ENCODE measurements at regions not wholly inside any gene's neighbourhood (a gene's known extent, or its start where the extent isn't known, plus 50 kb on each side); places are given as distances from the start of the nearest gene placed in this dataset.
"Not testable (repeated sequence)": the region's sequence is repeated elsewhere in the genome, so short reads cannot be mapped to it uniquely, and the experiment has no call there.

DNA sequence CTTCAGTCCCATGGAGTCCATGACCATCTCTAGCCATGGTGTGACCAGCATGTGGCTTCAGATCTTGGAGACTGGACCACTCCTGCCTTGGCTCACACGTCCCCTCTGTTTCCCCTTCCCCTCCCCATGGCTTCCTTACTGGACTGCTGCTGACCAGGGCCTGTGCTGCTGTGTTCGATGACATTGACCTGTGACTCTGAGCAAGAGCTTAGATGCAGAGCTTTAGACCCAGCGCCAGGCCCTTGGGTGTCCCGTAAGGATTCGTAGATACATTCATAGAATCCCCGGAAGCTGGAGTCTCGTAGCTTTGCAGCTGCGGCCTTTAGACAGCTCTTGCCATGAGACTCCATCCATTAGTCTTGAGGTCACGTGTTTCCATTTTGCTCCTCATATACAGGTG lies 96.3 kb downstream of the NPIPB11 start:
- DNase-seq, result not testable (repeated sequence)

DNA sequence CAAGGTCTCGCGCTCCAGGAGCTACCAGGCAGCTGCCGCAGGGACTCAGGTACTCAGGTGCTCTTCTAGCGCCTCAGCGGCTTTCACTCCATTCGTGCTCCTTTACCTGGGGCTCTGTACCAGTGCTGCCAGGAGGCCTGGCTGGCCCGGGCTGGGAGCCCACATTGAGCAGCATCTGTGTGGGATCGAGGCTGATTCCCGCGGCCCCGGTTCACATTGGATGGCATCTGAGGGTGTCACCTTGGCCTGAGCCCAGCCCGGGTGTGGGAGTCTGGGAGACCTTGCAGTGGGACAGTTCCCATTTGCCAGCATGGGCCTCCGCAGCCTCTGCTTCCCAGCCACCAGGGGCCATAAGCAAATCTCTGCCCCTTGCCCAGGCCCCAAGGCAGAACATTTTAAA lies 96.9 kb downstream of the NPIPB11 start:
- DNase-seq, result not testable (repeated sequence)

DNA sequence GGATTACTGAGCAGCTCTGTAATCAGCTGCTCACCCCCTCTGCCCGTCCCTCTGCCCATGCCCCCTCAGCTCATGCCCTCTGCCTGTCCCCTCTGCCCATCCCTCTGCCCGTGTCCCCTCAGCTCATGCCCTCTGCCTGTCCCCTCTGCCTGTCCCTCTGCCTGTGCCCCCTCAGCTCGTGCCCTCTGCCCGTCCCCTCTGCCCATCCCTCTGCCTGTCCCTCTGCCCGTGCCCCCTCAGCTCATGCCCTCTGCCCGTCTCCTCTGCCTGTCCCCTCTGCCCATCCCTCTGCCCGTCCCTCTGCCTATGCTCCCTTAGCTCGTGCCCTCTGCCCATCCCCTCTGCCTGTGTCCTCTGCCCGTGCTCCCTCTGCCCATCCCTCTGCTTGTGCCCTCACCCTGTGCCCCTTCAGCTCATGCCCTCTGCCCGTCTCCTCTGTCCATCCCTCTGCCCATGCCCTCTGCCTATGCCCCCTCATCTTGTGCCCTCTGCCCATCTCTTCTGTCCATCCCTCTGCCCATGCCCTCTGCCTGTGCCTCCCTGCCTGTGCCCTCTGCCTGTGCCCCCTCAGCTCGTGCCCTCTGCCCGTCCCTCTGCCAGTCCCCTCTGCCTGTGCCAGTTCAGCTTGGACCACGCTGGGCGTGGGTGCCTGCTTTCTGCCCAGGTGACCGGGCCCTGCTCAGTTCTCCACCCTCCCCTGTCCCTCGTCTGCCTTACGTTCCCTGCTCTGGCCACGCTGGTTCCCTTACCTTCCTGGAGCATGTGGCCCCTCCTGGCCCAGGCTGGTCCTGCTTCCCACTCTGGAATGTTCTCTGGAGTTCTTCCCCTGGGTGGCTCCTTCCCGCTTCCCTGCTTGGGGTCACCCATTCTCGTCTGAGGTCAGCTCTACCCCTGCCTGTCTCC lies 97.6 kb downstream of the NPIPB11 start:
- no peak for DNase-seq

DNA sequence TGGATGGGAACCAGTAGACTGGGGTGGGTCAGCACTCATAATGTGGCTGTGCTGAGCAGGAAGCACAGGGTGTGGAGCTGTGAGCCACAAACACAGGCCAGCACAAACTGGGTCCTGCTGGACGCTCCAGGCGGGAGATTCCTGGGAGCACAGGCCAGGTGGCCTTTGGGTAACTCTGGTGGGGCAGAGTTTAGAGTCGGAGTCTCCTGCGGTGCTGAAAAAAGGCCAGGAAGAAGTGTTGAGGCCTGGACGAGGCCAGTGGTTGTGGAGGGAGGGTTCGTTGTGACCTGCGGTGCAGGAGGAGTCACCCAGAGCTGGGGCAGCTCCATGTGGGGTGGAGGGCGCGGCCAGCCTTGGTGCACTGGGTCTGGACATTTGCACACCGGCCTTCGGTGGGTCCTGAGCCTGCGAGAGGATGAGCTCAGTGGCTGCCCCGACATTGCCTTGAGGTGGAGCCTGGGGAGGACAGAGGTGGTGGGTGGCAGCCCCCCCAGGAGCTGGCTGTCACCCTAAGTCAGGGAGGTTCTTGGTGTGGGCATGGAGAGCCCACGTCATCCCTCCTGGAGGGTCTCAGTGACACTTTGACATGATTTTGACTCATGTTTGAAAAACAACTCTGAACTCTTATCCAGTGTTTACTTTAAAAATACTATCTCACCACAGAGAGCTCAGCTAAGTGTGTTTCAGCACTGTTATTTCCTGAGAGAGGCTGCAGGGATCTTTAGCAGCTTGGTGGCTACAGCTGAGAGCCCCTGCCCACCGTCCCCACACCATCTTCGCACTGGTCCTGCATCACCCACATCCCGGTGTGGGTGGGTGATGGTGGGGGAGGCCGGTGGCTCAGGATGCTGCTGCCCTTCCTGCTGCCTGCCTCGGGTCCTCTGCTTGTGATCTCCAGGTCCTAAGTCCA lies 98.7 kb downstream of the NPIPB11 start:
- DNase-seq, result no peak

DNA sequence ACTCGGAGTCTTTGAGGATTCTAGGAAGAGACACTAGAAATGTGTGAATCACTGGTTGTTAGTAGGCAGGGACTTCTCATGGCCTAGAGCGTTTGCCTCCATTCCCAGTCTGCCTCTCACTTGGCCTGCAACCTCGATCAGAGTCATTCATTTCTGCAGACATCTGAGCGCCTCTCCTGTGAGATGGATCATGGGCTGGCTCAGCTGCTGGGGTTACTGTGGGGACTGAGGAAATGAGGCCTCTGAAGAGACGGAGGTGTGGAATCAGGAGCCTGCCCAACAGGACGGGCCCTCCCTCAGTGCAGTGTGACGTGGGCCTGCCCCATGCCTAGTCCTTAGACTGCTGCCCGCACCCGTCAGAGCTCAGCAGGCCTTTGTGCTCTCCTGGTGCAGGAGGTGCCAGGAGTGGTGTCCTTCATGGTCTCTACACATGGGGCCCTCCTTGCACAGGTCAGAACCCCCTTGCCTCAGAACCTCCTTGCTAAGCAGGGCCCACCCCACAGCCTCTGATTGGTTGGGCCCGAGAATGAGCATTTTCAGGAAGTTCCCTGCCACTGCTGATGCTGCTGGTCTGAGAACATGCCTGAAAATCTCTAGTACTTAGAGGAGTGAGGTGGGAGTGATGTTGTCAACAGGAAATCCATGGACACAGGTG lies 99.4 kb downstream of the NPIPB11 start:
- no peak for DNase-seq

DNA sequence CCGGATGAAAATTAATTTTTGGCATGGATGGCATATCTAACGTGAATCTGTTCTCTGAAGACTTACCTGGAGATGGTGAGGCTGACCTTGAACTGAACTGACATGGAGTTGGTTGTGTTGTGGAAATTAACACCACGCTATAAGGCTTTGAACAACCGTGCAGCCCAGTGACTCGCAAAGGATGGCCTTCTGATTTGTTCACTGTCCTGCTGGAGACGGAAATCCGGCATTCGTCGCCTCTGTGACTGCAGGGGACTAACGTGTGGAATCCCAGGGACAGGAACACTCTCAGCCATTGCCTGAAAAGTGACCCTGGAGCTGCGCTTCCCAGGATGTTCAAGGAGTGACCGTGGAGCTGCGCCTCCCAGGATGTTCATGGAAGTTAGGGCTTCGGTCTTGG lies 100.3 kb downstream of the NPIPB11 start:
- no peak for DNase-seq

DNA sequence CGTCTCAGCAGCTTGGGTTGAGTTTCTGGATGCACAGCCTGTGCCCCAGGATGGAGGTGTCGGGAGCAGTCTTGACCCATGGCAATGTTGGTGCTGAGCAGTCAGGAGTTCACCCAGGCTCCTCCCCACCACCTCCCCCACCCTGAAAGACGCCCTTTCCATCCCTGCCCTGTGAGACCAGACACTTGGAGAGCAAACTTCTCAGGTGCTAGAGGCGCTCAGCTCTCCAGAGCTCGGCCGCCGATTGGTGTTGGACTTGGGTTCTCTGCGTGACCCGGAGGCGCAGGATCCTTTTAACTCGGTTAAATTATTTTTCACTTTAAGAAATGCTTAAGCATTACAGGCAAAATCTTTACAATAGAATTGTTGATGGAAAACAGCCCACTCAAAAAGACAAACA lies 101.5 kb downstream of the NPIPB11 start:
- not testable (repeated sequence) for DNase-seq

DNA sequence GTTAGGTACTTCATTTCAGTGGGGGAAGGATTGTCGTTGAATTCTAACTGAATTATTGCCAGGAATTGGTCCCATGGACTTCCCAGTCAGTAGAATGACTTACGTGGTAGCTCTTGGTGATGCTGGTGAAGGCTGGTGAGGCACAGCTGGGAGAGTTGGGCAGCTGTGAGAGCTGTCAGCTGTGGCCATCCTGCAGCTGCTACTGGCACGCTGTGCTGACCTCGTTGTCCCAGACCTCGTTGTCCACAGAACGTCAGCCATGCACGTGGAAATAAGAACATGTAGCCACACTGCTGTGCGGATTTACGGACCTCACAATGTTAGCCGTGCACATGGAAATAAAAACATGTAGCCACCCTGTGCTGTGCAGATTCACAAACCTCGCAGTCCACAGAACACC lies 102.3 kb downstream of the NPIPB11 start:
- no peak for DNase-seq

DNA sequence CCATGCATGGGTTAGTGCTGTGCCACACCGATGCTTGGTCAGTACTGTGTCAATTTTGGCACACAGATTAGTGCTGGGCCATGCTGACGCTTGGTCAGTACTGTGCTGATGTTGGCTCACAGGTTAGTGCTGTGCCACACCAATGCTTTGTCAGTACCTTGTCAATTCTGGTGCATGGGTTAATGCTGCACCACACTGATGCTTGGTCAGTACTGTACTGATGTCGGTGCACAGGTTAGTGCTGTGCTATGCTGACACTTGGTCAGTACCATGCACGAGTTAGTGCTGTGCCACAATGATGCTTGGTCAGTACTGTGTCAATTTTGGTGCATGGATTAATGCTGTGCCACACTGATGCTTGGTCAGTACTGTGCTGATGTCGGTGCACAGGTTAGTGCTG lies 103.0 kb downstream of the NPIPB11 start:
- no peak for DNase-seq

DNA sequence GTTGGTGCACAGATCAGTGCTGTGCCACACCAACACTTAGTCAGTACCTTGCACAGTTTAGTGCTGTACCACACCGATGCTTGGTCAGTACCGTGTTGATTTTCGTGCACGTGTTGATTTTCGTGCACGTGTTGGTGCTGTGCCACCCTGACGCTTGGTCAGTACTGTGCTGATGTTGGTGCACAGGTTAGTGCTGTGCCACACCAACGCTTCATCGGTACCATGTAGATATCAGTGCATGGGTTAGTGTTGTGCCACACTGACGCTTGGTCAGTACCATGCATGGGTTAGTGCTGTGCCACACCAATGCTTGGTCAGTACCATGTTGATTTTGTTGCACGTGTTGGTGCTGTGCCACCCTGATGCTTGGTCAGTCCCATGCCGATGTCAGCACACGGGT lies 103.5 kb downstream of the NPIPB11 start:
- DNase-seq, result no peak

DNA sequence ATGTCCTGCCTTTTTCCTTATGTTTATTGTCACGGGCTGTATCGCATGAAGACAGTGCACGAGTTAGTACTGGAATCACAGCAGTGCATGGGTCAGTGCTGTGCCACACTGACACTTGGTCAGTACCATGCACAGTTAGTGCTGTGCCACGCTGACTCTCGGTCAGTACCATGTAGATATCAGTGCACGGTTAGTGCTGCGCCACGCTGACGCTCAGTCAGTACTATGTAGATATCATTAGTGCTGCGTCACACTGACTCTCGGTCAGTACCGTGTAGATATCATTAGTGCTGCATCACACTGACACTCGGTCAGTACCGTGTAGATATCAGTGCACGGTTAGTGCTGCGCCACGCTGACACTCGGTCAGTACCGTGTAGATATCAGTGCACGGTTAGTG lies 104.1 kb downstream of the NPIPB11 start:
- not testable (repeated sequence) for DNase-seq

DNA sequence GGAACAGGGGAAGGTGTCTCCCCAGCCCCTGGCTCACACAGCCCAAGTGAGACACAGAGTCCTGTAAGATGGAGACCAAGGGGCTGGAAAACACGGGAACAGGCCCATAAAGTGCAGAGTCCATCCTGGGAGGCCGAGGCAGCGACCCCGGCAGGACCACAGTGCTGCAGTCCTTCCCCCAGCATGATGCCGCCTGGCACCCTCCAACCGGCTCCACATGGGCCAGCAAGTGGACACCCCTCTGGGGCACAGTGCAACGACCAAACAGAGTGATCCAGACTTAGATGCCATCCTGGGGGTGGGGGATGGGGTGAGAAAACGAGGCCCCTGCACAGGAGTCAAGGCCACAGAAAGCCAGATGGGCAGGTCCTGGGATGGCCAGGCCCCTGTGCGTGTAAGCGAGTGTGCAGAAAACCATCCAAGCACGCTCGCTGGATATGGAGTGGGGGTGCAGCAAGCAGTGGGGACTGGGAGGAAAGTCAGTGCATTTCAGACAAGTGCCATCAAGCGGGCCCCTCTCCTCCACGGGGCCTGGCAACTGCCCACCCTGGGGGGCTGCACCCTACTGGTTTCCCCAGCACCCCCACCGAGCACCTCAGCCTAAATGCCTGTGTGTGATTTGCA lies 104.7 kb downstream of the NPIPB11 start:
- DNase-seq, result not testable (repeated sequence)

DNA sequence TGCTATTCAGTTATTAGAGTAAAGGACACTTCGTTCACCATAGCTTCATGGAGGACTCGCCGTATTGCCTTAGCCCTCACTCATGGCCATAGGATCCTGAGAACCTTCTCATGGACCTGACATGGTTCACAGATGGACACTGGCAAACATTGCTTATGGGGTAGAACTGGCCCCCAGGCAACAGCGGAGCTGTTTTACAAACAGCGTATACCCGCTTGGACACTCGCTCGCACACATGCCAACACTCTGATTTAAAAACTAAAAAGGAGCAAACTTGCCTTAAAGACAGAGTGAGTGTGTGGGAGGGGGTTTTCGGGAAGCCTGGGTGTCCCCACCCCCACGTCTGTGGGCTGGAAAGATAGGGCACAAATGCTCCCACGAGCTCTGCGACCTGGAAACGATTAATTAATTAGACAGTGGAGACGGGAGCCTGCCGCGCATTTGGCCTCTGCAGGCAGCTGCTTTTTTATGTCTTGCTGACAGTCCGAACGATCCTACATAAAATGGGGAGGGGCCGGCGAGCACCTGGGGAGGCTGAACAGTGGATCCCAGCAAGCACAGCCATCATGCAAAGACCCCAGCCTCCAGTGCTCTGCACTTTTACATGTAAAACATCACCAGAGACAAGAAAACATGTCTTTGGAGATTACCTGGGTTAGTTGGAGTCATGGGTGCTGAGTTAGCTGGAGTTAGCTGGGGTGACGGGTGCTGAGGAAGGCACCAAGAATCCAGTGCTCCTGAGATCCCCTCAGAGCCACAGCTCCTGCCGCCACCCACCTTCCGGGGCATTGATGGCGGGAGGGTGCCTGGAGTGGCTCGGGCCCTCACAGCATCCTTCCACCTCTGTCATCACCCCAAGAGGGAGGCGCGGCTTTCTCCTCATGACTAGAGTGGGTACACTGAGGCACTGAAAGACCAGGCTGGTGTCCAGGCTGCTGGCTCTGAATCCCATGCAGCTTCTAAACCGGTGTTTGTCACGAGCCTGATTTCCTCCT lies 105.7 kb downstream of the NPIPB11 start:
- DNase-seq, result not testable (repeated sequence)

DNA sequence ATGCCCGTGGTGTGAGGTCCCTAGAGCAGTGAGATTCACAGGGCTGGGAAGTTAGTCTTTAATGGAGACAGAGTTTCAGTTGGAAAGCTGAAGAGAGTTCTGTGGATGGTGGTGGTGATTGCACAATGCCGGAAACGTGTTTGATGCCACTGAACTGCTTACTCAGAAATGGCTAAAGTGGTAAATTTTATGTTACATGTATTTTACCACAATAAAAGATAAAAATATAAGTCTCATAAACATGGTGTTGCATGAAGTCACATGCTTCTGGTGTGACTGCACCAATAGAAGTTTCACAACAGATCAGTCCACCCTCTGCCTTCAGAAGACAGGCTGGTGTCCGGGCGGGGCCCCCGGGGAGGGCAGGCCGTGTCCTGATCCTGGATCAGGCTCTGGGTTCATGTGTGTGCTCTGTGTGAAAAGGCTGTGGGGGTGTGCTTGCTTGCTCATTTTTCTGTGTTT lies 106.5 kb downstream of the NPIPB11 start:
- DNase-seq, result not testable (repeated sequence)

DNA sequence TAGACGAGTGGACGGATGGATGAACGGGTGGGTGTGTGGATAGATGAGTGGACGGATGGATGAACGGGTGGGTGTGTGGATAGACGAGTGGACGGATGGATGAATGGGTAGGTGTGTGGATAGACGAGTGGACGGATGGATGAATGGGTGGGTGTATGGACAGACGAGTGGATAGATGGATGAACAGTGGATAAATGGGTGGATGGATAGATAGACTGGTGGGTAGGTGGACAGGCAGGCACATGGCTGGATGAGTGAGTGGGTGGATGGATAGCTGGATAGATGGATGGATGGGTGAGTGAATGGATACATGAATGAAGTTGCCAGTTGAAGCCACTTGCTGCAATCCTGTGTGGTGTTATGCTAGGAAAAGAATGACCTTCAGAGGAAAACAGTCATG lies 107.5 kb downstream of the NPIPB11 start:
- DNase-seq, result not testable (repeated sequence)

DNA sequence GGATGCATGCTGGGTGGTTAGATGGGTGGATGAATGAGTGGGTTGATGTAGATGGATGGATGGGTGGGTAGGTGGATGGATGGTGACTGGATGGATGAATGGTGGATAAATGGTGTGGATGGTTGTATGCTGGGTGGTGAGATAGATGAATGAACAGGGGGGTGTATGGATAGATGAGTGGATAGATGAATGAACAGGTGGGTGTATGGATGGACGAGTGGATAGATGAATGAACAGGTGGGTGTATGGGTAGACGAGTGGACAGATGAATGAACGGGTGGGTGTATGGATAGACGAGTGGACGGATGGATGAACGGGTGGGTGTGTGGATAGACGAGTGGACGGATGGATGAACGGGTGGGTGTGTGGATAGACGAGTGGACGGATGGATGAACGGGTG lies 108.2 kb downstream of the NPIPB11 start:
- DNase-seq, result not testable (repeated sequence)

DNA sequence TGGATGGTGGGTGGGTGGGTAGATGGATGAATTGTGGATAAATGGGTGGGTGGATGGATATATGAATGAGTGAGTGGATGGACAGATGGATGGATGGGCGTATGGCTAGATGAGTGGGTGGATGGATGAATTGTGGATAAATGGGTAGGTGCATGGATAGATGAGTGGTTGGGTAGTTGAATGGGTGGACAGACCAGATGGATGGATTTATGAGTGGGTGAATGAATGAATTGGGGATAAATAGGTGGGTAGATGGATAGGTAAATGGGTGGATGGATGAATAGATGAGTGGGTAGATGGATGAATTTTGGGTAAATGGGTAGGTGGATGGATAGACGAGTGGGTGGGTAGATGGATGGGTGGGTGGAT lies 108.7 kb downstream of the NPIPB11 start:
- DNase-seq, result not testable (repeated sequence)

DNA sequence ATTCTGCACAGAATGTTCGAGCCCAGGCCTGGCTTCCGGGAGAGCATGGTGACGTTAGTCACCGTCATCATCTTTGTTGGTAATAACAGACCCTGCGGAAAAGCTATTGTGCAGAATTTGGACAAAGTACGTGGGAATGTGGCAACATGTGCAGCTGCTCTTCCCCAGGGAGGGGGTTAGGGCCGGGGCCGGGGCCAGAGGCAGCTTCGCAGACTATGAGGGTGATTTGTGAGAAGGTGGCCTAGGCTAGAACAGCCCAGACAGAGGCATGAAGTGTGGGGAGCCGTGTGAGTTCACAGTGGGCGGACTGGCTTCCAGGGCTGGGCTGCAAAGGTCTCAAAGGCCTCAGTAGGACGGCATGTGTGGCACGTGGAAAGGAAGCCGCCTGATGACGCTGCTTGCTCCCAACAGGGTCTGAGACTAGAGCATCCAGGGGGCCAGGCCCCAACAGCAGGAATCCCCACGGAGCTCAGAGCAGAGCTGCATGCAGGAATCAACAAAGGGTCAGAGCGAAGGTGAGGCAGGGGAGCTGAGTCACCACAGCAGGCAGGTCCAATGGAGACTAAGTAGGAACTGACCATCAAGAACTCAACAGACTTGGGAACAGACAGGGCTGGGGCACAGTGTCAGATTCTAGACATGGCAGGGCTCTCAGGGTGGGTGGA lies 109.2 kb downstream of the NPIPB11 start:
- DNase-seq, result not testable (repeated sequence)

DNA sequence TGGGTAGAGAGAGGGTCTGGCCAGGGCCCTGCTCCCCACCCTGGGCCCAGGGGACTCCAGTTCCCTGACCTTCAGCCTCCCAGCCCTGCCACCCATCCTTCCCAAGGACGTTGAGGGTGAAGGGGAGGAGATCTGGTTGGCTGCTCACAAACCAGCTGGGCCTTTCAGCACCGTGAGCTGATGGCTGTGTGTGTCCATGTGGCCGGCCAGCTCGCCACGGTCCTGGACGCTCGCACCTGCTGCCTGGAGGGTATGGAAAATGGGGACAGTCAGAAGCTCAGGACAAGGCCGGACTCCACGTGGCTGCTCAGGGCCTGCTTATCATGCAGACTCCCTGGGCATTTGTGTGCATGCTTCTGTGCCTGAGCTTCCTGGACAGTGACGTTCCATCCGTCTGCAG lies 110.3 kb downstream of the NPIPB11 start:
- not testable (repeated sequence) for DNase-seq

DNA sequence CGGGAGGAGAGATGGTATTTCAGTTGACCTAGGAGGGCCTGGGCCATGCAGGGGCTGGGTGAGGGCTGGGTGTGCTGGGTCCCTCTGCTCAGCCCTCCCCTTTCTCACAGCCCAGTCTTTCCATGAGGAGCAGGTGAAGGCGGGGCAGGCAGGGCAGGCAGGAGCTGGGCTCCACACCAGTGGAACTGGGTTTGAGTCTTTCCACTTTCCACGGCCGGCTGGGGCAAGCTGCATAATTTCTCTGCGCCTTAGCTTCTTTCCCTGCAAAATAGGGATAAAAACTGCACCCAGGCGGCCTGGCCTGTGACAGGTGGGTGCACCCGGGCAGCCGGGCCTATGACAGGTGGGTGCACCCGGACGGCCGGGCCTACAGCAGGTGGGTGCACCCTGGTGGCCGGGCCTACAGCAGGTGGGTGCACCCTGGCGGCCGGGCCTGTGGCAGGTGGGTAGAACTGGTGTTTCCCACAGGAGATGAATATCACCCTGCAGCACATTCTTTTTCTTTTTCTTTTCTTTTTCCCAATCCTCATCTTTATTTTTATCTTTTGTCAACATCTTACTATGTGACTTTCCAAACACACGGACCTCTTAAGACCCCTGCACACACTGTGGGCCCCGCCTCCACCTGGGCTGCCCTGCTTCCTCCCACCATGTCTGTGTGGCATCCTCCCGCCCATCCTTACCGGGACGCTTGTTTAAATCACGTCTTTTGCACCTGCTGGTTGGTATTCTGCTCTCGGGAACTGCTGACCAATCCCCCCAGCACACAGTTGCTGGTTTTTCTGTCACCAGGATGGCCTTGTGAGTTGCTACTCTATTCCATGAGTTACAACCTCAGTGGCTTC lies 111.3 kb downstream of the NPIPB11 start:
- not testable (repeated sequence) for DNase-seq
